Smooth muscle cell (in vitro differentiated cells): ENCODE measurements at regions not wholly inside any gene's neighbourhood (a gene's known extent, or its start where the extent isn't known, plus 50 kb on each side); places are given as distances from the start of the nearest gene placed in this dataset.

Source experiments
- DNase-seq: peaks from one replicate; lab custom pipeline; 2025; ENCODE audit not compliant: unreplicated experiment; lab: John Stamatoyannopoulos, UW
- H2AFZ ChIP-seq: fragments of 200-600 bp; sonication (generic); 2 replicates; pipeline ENCODE4 v1.6.0; 2016; ENCODE audit warnings: antibody characterized with exemption, low read depth, mild to moderate bottlenecking
- H3F3A ChIP-seq: fragments of 200-600 bp; sonication (generic); 2 replicates; pipeline ENCODE4 v1.6.0; 2017; ENCODE audit warnings: antibody characterized with exemption, low read depth
- H3K27ac ChIP-seq: fragments of 200-600 bp; sonication (generic); 2 replicates; pipeline ENCODE4 v1.5.1; 2016; ENCODE audit warnings: low read depth, mild to moderate bottlenecking
- H3K27me3 ChIP-seq: fragments of 200-600 bp; sonication (generic); 2 replicates; pipeline ENCODE4 v1.6.1; 2016; ENCODE audit warnings: low read depth, mild to moderate bottlenecking
- H3K36me3 ChIP-seq: fragments of 200-600 bp; sonication (generic); 2 replicates; pipeline ENCODE4 v1.5.1; 2016; ENCODE audit warnings: low read depth
- H3K4me1 ChIP-seq: fragments of 200-600 bp; sonication (generic); 2 replicates; pipeline ENCODE4 v1.5.1; 2016; ENCODE audit warnings: low read depth
- H3K4me2 ChIP-seq: fragments of 200-600 bp; sonication (generic); 2 replicates; pipeline ENCODE4 v1.6.0; 2016; ENCODE audit warnings: mild to moderate bottlenecking
- H3K4me3 ChIP-seq: fragments of 200-600 bp; sonication (generic); 2 replicates; pipeline ENCODE4 v1.5.1; 2016; ENCODE audit warnings: mild to moderate bottlenecking
- H3K79me2 ChIP-seq: fragments of 200-600 bp; sonication (generic); 2 replicates; pipeline ENCODE4 v1.6.0; 2016; ENCODE audit warnings: low read depth, mild to moderate bottlenecking
- H3K9ac ChIP-seq: fragments of 200-600 bp; sonication (generic); 2 replicates; pipeline ENCODE4 v1.6.0; 2016; ENCODE audit warnings: low read depth
- H3K9me3 ChIP-seq: fragments of 200-600 bp; sonication (generic); replicated peaks from 2 replicates; pipeline ENCODE4 v1.5.1; 2016; ENCODE audit warnings: low read depth
- H4K20me1 ChIP-seq: fragments of 200-600 bp; sonication (generic); 2 replicates; pipeline ENCODE4 v1.6.0; 2016; ENCODE audit warnings: low read depth
- WGBS: methylation state at CpG from one replicate; pipeline ENCODE4 v1.1.7; 2016; ENCODE audit warnings: low lambda C conversion rate; 5-methylcytosine and 5-hydroxymethylcytosine counted together
- TF ChIP-seq, protein P1 (sequence below): fragments of 200-600 bp; sonication (generic); IDR thresholded peaks from 2 replicates; pipeline ENCODE4 v1.5.1; 2017; ENCODE audit warnings: borderline replicate concordance, mild to moderate bottlenecking, antibody characterized with exemption; ENCODE audit not compliant: insufficient read depth, poor library complexity, severe bottlenecking

DNA sequence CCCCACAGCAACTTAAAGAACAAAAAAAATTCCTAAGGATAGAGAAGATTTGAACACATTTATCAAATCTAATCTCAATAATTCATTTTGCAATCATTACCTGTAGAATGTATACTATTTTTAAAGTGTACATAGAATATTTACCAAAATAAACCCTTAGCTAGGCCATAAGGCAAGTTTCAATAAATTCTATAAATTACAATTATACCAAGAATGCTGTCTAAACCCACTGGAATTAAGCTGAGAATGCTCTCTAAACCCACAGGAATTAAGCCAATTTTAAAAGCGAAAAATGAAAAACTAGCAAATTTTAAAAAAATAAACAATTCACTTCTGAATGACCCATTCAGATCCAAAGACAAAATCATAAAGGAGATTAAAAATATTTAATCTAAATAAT lies 540.4 kb upstream of the NBEA start:
- H3F3A ChIP-seq, result no peaks in the 10 kb centered on the region
- TF ChIP-seq, protein P1, sequence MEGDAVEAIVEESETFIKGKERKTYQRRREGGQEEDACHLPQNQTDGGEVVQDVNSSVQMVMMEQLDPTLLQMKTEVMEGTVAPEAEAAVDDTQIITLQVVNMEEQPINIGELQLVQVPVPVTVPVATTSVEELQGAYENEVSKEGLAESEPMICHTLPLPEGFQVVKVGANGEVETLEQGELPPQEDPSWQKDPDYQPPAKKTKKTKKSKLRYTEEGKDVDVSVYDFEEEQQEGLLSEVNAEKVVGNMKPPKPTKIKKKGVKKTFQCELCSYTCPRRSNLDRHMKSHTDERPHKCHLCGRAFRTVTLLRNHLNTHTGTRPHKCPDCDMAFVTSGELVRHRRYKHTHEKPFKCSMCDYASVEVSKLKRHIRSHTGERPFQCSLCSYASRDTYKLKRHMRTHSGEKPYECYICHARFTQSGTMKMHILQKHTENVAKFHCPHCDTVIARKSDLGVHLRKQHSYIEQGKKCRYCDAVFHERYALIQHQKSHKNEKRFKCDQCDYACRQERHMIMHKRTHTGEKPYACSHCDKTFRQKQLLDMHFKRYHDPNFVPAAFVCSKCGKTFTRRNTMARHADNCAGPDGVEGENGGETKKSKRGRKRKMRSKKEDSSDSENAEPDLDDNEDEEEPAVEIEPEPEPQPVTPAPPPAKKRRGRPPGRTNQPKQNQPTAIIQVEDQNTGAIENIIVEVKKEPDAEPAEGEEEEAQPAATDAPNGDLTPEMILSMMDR, result no peak
- H3K4me1 ChIP-seq, result no peaks in the 10 kb centered on the region
- no peak overlapping the region for H2AFZ ChIP-seq
- no peak overlapping the region for H3K9ac ChIP-seq
- no peaks in the 10 kb centered on the region for H3K27me3 ChIP-seq
- H3K4me2 ChIP-seq, result peak overlapping the region; percentile 20
- H4K20me1 ChIP-seq, result no peaks in the 10 kb centered on the region
- no peaks in the 10 kb centered on the region for H3K79me2 ChIP-seq
- WGBS, result 23% methylated on average over 1 of the region's 1 CpG
- H3K4me3 ChIP-seq, result no peak overlapping the region
- DNase-seq, result no peak
- H3K36me3 ChIP-seq, result no peaks in the 10 kb centered on the region
- H3K27ac ChIP-seq, result no peak overlapping the region
- peaks cover 4% of the 10 kb centered on the region for H3K9me3 ChIP-seq

DNA sequence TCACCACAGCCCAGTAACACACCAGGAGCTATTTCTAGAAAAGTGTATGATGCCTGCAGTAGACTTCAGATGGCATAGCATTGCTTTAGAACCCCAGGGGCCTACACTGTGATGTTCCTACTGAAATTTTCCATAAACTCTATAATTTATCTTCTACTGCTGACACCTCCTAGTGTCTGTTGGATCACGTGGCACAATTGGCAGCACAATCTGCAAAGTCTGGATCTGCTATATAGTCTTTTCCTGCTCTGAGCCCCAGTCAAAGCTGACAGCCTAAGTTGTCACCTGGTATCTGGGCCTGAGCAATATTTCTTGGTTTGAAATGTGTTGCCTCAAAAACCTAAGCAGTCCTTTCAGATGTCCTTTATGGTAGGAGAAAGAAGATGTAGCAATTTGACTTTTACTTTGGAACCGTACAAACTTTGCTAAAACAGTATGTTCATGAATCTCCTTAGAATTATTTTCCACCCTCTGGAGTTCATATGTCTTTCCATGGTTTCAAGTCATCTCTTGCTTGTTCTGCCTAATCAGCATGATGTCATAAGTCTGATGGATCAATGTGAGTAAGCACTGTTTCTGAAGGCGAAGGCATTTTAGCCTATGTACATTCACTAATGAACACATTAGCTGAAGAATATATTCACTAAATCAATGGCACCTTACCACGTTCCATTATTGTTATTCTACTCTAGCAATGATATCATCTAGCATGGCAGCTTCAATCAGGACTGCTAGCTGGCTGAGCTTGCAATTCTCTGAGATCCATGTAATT lies 536.5 kb upstream of the NBEA start:
- Histone ChIP-seq H3K27me3 (no peaks in the 10 kb centered on the region), H3K79me2 (no peaks in the 10 kb centered on the region), H2AFZ (no peak overlapping the region), H4K20me1 (no peaks in the 10 kb centered on the region), H3K9me3 (no peaks in the 10 kb centered on the region), H3K4me2 (no peak overlapping the region), H3K9ac (no peak overlapping the region), H3K4me1 (no peaks in the 10 kb centered on the region), H3K4me3 (no peak overlapping the region), H3K27ac (no peak overlapping the region), H3K36me3 (no peaks in the 10 kb centered on the region), H3F3A (no peaks in the 10 kb centered on the region)
- 91% methylated on average over 4 of the region's 4 CpGs for WGBS
- DNase-seq, result no peak
- TF ChIP-seq, protein P1, result no peak

DNA sequence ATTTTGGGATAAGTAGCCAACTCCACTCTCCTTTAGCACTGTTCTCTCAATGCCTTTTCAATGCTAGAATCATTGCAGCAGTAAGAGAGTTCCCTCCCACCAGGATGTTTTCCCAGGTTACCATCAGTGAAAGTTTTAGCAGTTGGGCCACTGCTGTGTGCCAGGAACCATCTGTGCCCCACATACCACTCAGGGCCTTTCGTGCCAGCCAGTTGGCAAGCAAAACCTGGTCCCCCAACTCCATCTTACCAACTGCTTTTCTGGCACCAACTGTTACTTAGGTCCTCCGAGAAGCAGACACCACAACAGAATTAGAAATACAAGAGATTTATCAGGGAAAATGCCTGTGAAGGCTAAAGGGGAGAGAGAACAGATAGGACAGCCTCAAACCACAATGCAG lies 533.4 kb upstream of the NBEA start:
- 95% methylated on average over 2 of the region's 2 CpGs for whole genome bisulfite sequencing
- Histone ChIP-seq H3K4me1 (no peaks in the 10 kb centered on the region), H3K9me3 (no peaks in the 10 kb centered on the region), H4K20me1 (no peaks in the 10 kb centered on the region), H3K9ac (no peak overlapping the region), H2AFZ (no peak overlapping the region), H3K36me3 (no peaks in the 10 kb centered on the region), H3K27me3 (no peaks in the 10 kb centered on the region), H3K27ac (no peak overlapping the region), H3K4me2 (no peak overlapping the region), H3K79me2 (no peaks in the 10 kb centered on the region), H3F3A (no peaks in the 10 kb centered on the region), H3K4me3 (no peak overlapping the region)
- no peak for DNase-seq
- TF ChIP-seq, protein P1, result no peak
